ENCODE measurements at regions not wholly inside any gene's neighbourhood (a gene's known extent, or its start where the extent isn't known, plus 50 kb on each side); places are given as distances from the start of the nearest gene placed in this dataset.

- Histone ChIP-seq H3K9me3 (ENCODE audit: control insufficient read depth in 1 of 2, insufficient read depth in 1 of 2, low read depth in 1 of 2, low read length in 2 of 2) (no peaks in the 10 kb centered on the region), H3K79me2 (ENCODE audit: insufficient read depth, low read length) (no peaks in the 10 kb centered on the region), H3K9me2 (ENCODE audit: insufficient read depth) (no peaks in the 10 kb centered on the region), H3K4me2 (ENCODE audit: low read length) (no peak overlapping the region), H3K36me3 (ENCODE audit: control insufficient read depth in 1 of 2, insufficient read depth in 2 of 2, low read length in 2 of 2) (no peaks in the 10 kb centered on the region), H2AFZ (ENCODE audit: low read depth, low read length, poor library complexity, severe bottlenecking) (no peak overlapping the region), H3K4me3 (replicated peaks in 1 of 2; ENCODE audit: low read depth in 1 of 2, low read length in 2 of 2) (no peak overlapping the region), H3K4me1 (ENCODE audit: control insufficient read depth in 1 of 2, insufficient read depth in 2 of 2, low read length in 2 of 2) (no peaks in the 10 kb centered on the region), H3K9ac (ENCODE audit: low read length) (no peak overlapping the region), H3K27me3 (ENCODE audit: insufficient read depth, low read length) (no peaks in the 10 kb centered on the region), H4K20me1 (ENCODE audit: insufficient read depth) (no peaks in the 10 kb centered on the region), H3K27ac (ENCODE audit: low read depth, low read length) (no peak overlapping the region)
- intact Hi-C loops (cut with micrococcal nuclease): no loop called here
- no peak for ATAC-seq
- ChIA-PET RAD21 (ENCODE audit: low non-redundant PET in 1 of 2, low total read pairs in 2 of 2, uncharacterized antibody in 2 of 2, unreplicated experiment in 2 of 2) (no interaction called here), POLR2A (no interaction called here), CTCF (no interaction called here)
- no TSS peak for BruUV-seq (replicated peaks)
- no peak for DNase-seq (ENCODE audit: low read depth, low spot score)
- TF ChIP-seq ELF1 (IDR thresholded peaks at IDR 0.05; ENCODE audit: borderline replicate concordance, low read depth): no peak
- no peak for TF ChIP-seq EGR1 (IDR thresholded peaks at IDR 0.05; ENCODE audit: low read depth)
- TF ChIP-seq JUND (IDR thresholded peaks at IDR 0.05): no peak
- no peak for TF ChIP-seq ZNF274 (IDR thresholded peaks at IDR 0.05; ENCODE audit: low read depth, low read length)
- no peak for TF ChIP-seq EZH2phosphoT487 (IDR thresholded peaks at IDR 0.05; ENCODE audit: borderline replicate concordance)
- no peak for TF ChIP-seq ZFX (IDR thresholded peaks at IDR 0.05)
- TF ChIP-seq FOSL1 (IDR thresholded peaks at IDR 0.05; ENCODE audit: low read depth): no peak
- no peak for TF ChIP-seq CEBPB (IDR thresholded peaks at IDR 0.05; ENCODE audit: low read depth)
- no peak for TF ChIP-seq SIN3A (IDR thresholded peaks at IDR 0.05; ENCODE audit: low read depth)
- TF ChIP-seq EZH2 (IDR thresholded peaks at IDR 0.05): no peak
- no peak for TF ChIP-seq MAX (IDR thresholded peaks at IDR 0.05)
- TF ChIP-seq POLR2A (IDR thresholded peaks at IDR 0.05; ENCODE audit: borderline replicate concordance, extremely low read depth, insufficient read depth, insufficient read length): no peak
- no peak for TF ChIP-seq YY1 (IDR thresholded peaks at IDR 0.05; ENCODE audit: extremely low read depth, insufficient replicate concordance, low read depth, low read length)
Observed at GRCh38 chr1:234531151-234531635, 52.2 kb upstream of the TARBP1 start.

GRCh38 chr1:234530672-234531071, 51.7 kb upstream of the TARBP1 start:
- H4K20me1 ChIP-seq (ENCODE audit: insufficient read depth): no peaks in the 10 kb centered on the region
- RAD21 ChIA-PET (ENCODE audit: low non-redundant PET in 1 of 2, low total read pairs in 2 of 2, uncharacterized antibody in 2 of 2, unreplicated experiment in 2 of 2): no interaction called here
- no TSS peak for BruUV-seq (replicated peaks)
- H2AFZ ChIP-seq (ENCODE audit: low read depth, low read length, poor library complexity, severe bottlenecking): no peak overlapping the region
- H3K4me1 ChIP-seq (ENCODE audit: control insufficient read depth in 1 of 2, insufficient read depth in 2 of 2, low read length in 2 of 2): no peaks in the 10 kb centered on the region
- POLR2A ChIA-PET: no interaction called here
- H3K4me2 ChIP-seq (ENCODE audit: low read length): no peak overlapping the region
- ATAC-seq: no peak
- DNase-seq (ENCODE audit: low read depth, low spot score): no peak
- no peaks in the 10 kb centered on the region for H3K9me3 ChIP-seq (ENCODE audit: control insufficient read depth in 1 of 2, insufficient read depth in 1 of 2, low read depth in 1 of 2, low read length in 2 of 2)
- H3K27ac ChIP-seq (ENCODE audit: low read depth, low read length): no peak overlapping the region
- H3K79me2 ChIP-seq (ENCODE audit: insufficient read depth, low read length): no peaks in the 10 kb centered on the region
- no peak overlapping the region for H3K4me3 ChIP-seq (replicated peaks in 1 of 2; ENCODE audit: low read depth in 1 of 2, low read length in 2 of 2)
- no peaks in the 10 kb centered on the region for H3K36me3 ChIP-seq (ENCODE audit: control insufficient read depth in 1 of 2, insufficient read depth in 2 of 2, low read length in 2 of 2)
- TF ChIP-seq EZH2phosphoT487 (IDR thresholded peaks at IDR 0.05; ENCODE audit: borderline replicate concordance) (no peak), TCF7L2 (IDR thresholded peaks at IDR 0.05; ENCODE audit: borderline replicate concordance, extremely low read depth, insufficient read depth, insufficient read length) (no peak), CTCF (IDR thresholded peaks at IDR 0.05 in 2 of 3, conservative IDR thresholded peaks at IDR 0.05 in 1 of 3; ENCODE audit: borderline replicate concordance in 1 of 3, insufficient read depth in 1 of 3, low read depth in 2 of 3, low read length in 2 of 3) (no peak)
- intact Hi-C loops (cut with micrococcal nuclease): no loop called here
- no peaks in the 10 kb centered on the region for H3K9me2 ChIP-seq (ENCODE audit: insufficient read depth)
- CTCF ChIA-PET: no interaction called here
- H3K9ac ChIP-seq (ENCODE audit: low read length): no peak overlapping the region
- no peaks in the 10 kb centered on the region for H3K27me3 ChIP-seq (ENCODE audit: insufficient read depth, low read length)
